Spinal cord (tissue), 9 donors: ENCODE measurements at regions not wholly inside any gene's neighbourhood (a gene's known extent, or its start where the extent isn't known, plus 50 kb on each side); places are given as distances from the start of the nearest gene placed in this dataset.

ENCODE experiments used
- DNase-seq, 6 donors: peaks; one replicate each; pipeline versions ENCODE4 v3.0.0 to v3.0.0-alpha.2; 2013 to 2015; ENCODE audit warnings: low spot score in 6 of 6, low read depth in 4 of 6
- H3K27ac ChIP-seq: one replicate; pipeline ENCODE4 v1.5.1; 2013; ENCODE audit warnings: low read depth, low read length, control low read depth
- H3K27me3 ChIP-seq: one replicate; pipeline ENCODE4 v1.6.1; 2013; ENCODE audit warnings: low read length; ENCODE audit not compliant: control insufficient read depth, insufficient read depth
- H3K36me3 ChIP-seq: one replicate; pipeline ENCODE4 v1.6.1; 2013; ENCODE audit warnings: low read length; ENCODE audit not compliant: control insufficient read depth, insufficient read depth
- H3K4me1 ChIP-seq: one replicate; pipeline ENCODE4 v1.6.1; 2013; ENCODE audit warnings: low read length; ENCODE audit not compliant: control insufficient read depth, insufficient read depth
- H3K4me3 ChIP-seq: one replicate; pipeline ENCODE4 v1.5.1; 2013; ENCODE audit warnings: low read depth, low read length, control low read depth
- H3K9me3 ChIP-seq: one replicate; pipeline ENCODE4 v1.6.1; 2013; ENCODE audit warnings: low read length; ENCODE audit not compliant: control insufficient read depth, insufficient read depth
- WGBS: methylation state at CpG from one replicate; pipeline ENCODE4 v1.1.5; 2013; ENCODE audit warnings: missing lambda C conversion rate; ENCODE audit not compliant: insufficient coverage; 5-methylcytosine and 5-hydroxymethylcytosine counted together
- donor health status: healthy.

- Histone ChIP-seq H3K27me3 (no peaks in the 10 kb centered on the region), H3K4me3 (no peak overlapping the region), H3K27ac (no peak overlapping the region), H3K36me3 (no peaks in the 10 kb centered on the region), H3K4me1 (no peaks in the 10 kb centered on the region), H3K9me3 (no peaks in the 10 kb centered on the region)
- no peak for DNase-seq
Measured at GRCh38 chr5:106749826-106750225, 920.9 kb downstream of the EFNA5 start.

GRCh38 chr5:106739127-106739526, 931.6 kb downstream of the EFNA5 start:
- Histone ChIP-seq H3K9me3 (no peaks in the 10 kb centered on the region), H3K4me1 (no peaks in the 10 kb centered on the region), H3K27me3 (no peaks in the 10 kb centered on the region), H3K27ac (no peak overlapping the region), H3K4me3 (no peak overlapping the region), H3K36me3 (no peaks in the 10 kb centered on the region)
- WGBS = no CpG with 5 or more reads among the region's 2 CpGs
- no peak for DNase-seq

GRCh38 chr5:106737111-106737510, 933.6 kb downstream of the EFNA5 start:
- no CpG with 5 or more reads among the region's 1 CpG for WGBS

GRCh38 chr5:106732624-106733023, 938.1 kb downstream of the EFNA5 start:
- Histone ChIP-seq H3K27ac (no peak overlapping the region), H3K4me1 (no peaks in the 10 kb centered on the region), H3K9me3 (peaks cover 2% of the 10 kb centered on the region), H3K27me3 (no peaks in the 10 kb centered on the region), H3K4me3 (no peak overlapping the region), H3K36me3 (no peaks in the 10 kb centered on the region)
- no peak for DNase-seq

More at GRCh38 chr5:106737111-106737510, 933.6 kb downstream of the EFNA5 start:
- no peaks in the 10 kb centered on the region for H3K36me3 ChIP-seq
- no peak for DNase-seq
- H3K9me3 ChIP-seq = peaks cover 2% of the 10 kb centered on the region
- H3K4me3 ChIP-seq = no peak overlapping the region
- H3K27me3 ChIP-seq = no peaks in the 10 kb centered on the region
- H3K4me1 ChIP-seq = no peaks in the 10 kb centered on the region
- H3K27ac ChIP-seq = no peak overlapping the region

GRCh38 chr5:106730912-106731311, 939.8 kb downstream of the EFNA5 start:
- 90% methylated on average over 1 of the region's 1 CpG for WGBS
- DNase-seq = no peak

GRCh38 chr5:106730506-106730905, 940.2 kb downstream of the EFNA5 start:
- Histone ChIP-seq H3K27me3 (no peaks in the 10 kb centered on the region), H3K36me3 (no peaks in the 10 kb centered on the region), H3K9me3 (peaks cover 2% of the 10 kb centered on the region), H3K4me1 (no peaks in the 10 kb centered on the region), H3K27ac (no peak overlapping the region), H3K4me3 (no peak overlapping the region)
- WGBS = 58% methylated on average over 3 of the region's 3 CpGs
- DNase-seq = no peak

More at GRCh38 chr5:106730912-106731311, 939.8 kb downstream of the EFNA5 start:
- H3K4me1 ChIP-seq = no peaks in the 10 kb centered on the region
- H3K36me3 ChIP-seq = no peaks in the 10 kb centered on the region
- H3K27ac ChIP-seq = no peak overlapping the region
- peaks cover 2% of the 10 kb centered on the region for H3K9me3 ChIP-seq
- no peaks in the 10 kb centered on the region for H3K27me3 ChIP-seq
- H3K4me3 ChIP-seq = no peak overlapping the region

GRCh38 chr5:106728208-106728607, 942.5 kb downstream of the EFNA5 start:
- peaks cover 2% of the 10 kb centered on the region for H3K9me3 ChIP-seq
- WGBS = no CpG with 5 or more reads among the region's 4 CpGs
- H3K4me1 ChIP-seq = no peaks in the 10 kb centered on the region
- H3K27me3 ChIP-seq = no peaks in the 10 kb centered on the region
- H3K4me3 ChIP-seq = no peak overlapping the region
- DNase-seq = no peak
- no peak overlapping the region for H3K27ac ChIP-seq
- no peaks in the 10 kb centered on the region for H3K36me3 ChIP-seq

GRCh38 chr5:106727071-106727470, 943.7 kb downstream of the EFNA5 start:
- Histone ChIP-seq H3K36me3 (no peaks in the 10 kb centered on the region), H3K4me1 (no peaks in the 10 kb centered on the region), H3K4me3 (no peak overlapping the region), H3K27ac (no peak overlapping the region), H3K9me3 (no peaks in the 10 kb centered on the region), H3K27me3 (no peaks in the 10 kb centered on the region)
- no peak for DNase-seq
- WGBS = 44% methylated on average over 2 of the region's 2 CpGs

GRCh38 chr5:106720367-106720766, 950.4 kb downstream of the EFNA5 start:
- Histone ChIP-seq H3K36me3 (no peaks in the 10 kb centered on the region), H3K9me3 (no peaks in the 10 kb centered on the region), H3K27ac (no peak overlapping the region), H3K27me3 (no peaks in the 10 kb centered on the region), H3K4me1 (no peaks in the 10 kb centered on the region), H3K4me3 (no peak overlapping the region)
- DNase-seq = peak in 2 of 6 donors; percentile 6 to 42
- WGBS = no CpG with 5 or more reads among the region's 3 CpGs

GRCh38 chr5:106699796-106700195, 970.9 kb downstream of the EFNA5 start:
- H3K4me3 ChIP-seq = no peak overlapping the region
- H3K4me1 ChIP-seq = no peaks in the 10 kb centered on the region
- H3K27me3 ChIP-seq = no peaks in the 10 kb centered on the region
- H3K9me3 ChIP-seq = no peaks in the 10 kb centered on the region
- no peak for DNase-seq
- 89% methylated on average over 1 of the region's 1 CpG for WGBS
- H3K27ac ChIP-seq = no peak overlapping the region
- H3K36me3 ChIP-seq = no peaks in the 10 kb centered on the region
